HepG2 (cell line): ENCODE measurements at regions not wholly inside any gene's neighbourhood (a gene's known extent, or its start where the extent isn't known, plus 50 kb on each side); places are given as distances from the start of the nearest gene placed in this dataset.
A peak's percentile ranks its signal among the peaks of the same experiment; 100 is the strongest.

ENCODE experiments used
- ARID3A ChIP-seq: IDR thresholded peaks from 2 replicates; pipeline ENCODE4 v1.6.1; 2012; ENCODE audit warnings: low read depth, low read length, improper control_type of control experiment
- CBX1 ChIP-seq: IDR thresholded peaks from one replicate; pipeline ENCODE4 v1.6.1; 2016; ENCODE audit warnings: antibody characterized with exemption, low read depth
- FOXO4 ChIP-seq: sonication (generic); formaldehyde crosslinking; conservative IDR thresholded peaks from 2 replicates; pipeline ENCODE4 v1.8.1; 2023; ENCODE audit warnings: missing genetic modification reagents
- LRRFIP1 ChIP-seq: sonication (generic); formaldehyde crosslinking; conservative IDR thresholded peaks from 2 replicates; pipeline ENCODE4 v1.4.0; 2020; ENCODE audit warnings: missing genetic modification reagents
- MEF2D ChIP-seq: sonication (generic); formaldehyde crosslinking; IDR thresholded peaks from 2 replicates; pipeline ENCODE4 v1.5.1; 2020; ENCODE audit warnings: mild to moderate bottlenecking, missing genetic modification reagents
- MYPOP ChIP-seq: sonication (generic); formaldehyde crosslinking; IDR thresholded peaks from 2 replicates; pipeline ENCODE4 v1.8.1; 2023; ENCODE audit warnings: mild to moderate bottlenecking, moderate library complexity, missing genetic modification reagents
- PHF21A ChIP-seq: sonication (generic); formaldehyde crosslinking; IDR thresholded peaks from 2 replicates; pipeline ENCODE4 v1.5.0; 2020; ENCODE audit warnings: mild to moderate bottlenecking, missing genetic modification reagents
- TAF1 ChIP-seq: sonication (generic); formaldehyde crosslinking; IDR thresholded peaks from 2 replicates; pipeline ENCODE4 v1.4.0; 2020; ENCODE audit warnings: missing genetic modification reagents
- TCF12 ChIP-seq, 2 experiments: fragments of 450-650 bp in 1 of 2; sonication (generic) in 1 of 2; formaldehyde crosslinking in 1 of 2; IDR thresholded peaks; 2 replicates each; pipeline versions ENCODE4 v1.6.1 to v1.8.0; 2017 to 2022; ENCODE audit warnings: antibody characterized with exemption in 1 of 2, mild to moderate bottlenecking in 1 of 2, missing genetic modification reagents in 1 of 2, moderate library complexity in 1 of 2
- THRA ChIP-seq: sonication (generic); formaldehyde crosslinking; IDR thresholded peaks from 2 replicates; pipeline ENCODE4 v1.4.0; 2020; ENCODE audit warnings: missing genetic modification reagents, borderline replicate concordance
- USF2 ChIP-seq, 2 experiments: sonication (generic) in 1 of 2; formaldehyde crosslinking in 1 of 2; IDR thresholded peaks; 2 replicates each; pipeline versions ENCODE4 v1.5.1 to v1.6.1; 2011 to 2020; ENCODE audit warnings: borderline replicate concordance in 1 of 2, low read depth in 1 of 2, low read length in 1 of 2, mild to moderate bottlenecking in 1 of 2, missing genetic modification reagents in 1 of 2, moderate library complexity in 1 of 2
- ZNF224 ChIP-seq: sonication (generic); formaldehyde crosslinking; IDR thresholded peaks from 2 replicates; pipeline ENCODE4 v1.5.0; 2020; ENCODE audit warnings: mild to moderate bottlenecking, missing genetic modification reagents
- ZNF24 ChIP-seq: fragments of 450-650 bp; IDR thresholded peaks from 2 replicates; pipeline ENCODE4 v1.6.1; 2017; ENCODE audit warnings: antibody characterized with exemption, mild to moderate bottlenecking
- ZNF512 ChIP-seq: sonication (generic); formaldehyde crosslinking; IDR thresholded peaks from 2 replicates; pipeline ENCODE4 v1.4.0; 2020; ENCODE audit warnings: mild to moderate bottlenecking, missing genetic modification reagents
- ZNF607 ChIP-seq: sonication (generic); formaldehyde crosslinking; IDR thresholded peaks from 2 replicates; pipeline ENCODE4 v1.5.1; 2020; ENCODE audit warnings: missing genetic modification reagents, mild to moderate bottlenecking, borderline replicate concordance

GRCh38 chr20:53869466-53870258 is 200.7 kb downstream of the BCAS1 start (continued):
- TF ChIP-seq ARID3A (peak; percentile 69; the same call in 1 of the 2 replicates), ZNF512 (CRISPR knock-in tag) (0 out of 2 replicates have a peak, but pooled peaks have one; percentile 48), TAF1 (CRISPR knock-in tag) (no peak), ZNF24 (no peak), ZNF607 (CRISPR knock-in tag) (no peak; the same call in 1 of the 2 replicates), THRA (peak; percentile 88), PHF21A (CRISPR knock-in tag) (peak; percentile 70; the same call in 1 of the 2 replicates), MYPOP (CRISPR knock-in tag) (no peak), FOXO4 (CRISPR knock-in tag) (no peak), USF2 (IDR thresholded peaks at IDR 0.05; ENCODE audit: low read depth, low read length) (no peak), USF2 (CRISPR knock-in tag; IDR thresholded peaks at IDR 0.05; ENCODE audit: borderline replicate concordance) (no peak), TCF12 (IDR thresholded peaks at IDR 0.05) (no peak), TCF12 (CRISPR knock-in tag; IDR thresholded peaks at IDR 0.05) (0 out of 2 replicates have a peak, but pooled peaks have one; percentile 43), CBX1 (no peak), ZNF224 (CRISPR knock-in tag) (no peak), MEF2D (peak; percentile 85), LRRFIP1 (CRISPR knock-in tag) (no peak)
